Retina (tissue), 1 donor: ENCODE measurements at regions not wholly inside any gene's neighbourhood (a gene's known extent, or its start where the extent isn't known, plus 50 kb on each side); places are given as distances from the start of the nearest gene placed in this dataset.
A peak's percentile ranks its signal among the peaks of the same experiment; 100 is the strongest.
"Not testable (repeated sequence)": the region's sequence is repeated elsewhere in the genome, so short reads cannot be mapped to it uniquely, and the experiment has no call there.

Experiments
- DNase-seq: peaks from one replicate; pipeline ENCODE4 v3.0.0-alpha.2; 2016

- DNase-seq, result no peak
Observed at GRCh38 chr4:25474690-25475089, 97.6 kb downstream of the ANAPC4 start.

GRCh38 chr4:25477221-25477620 is 100.2 kb downstream of the ANAPC4 start:
- DNase-seq, result no peak

GRCh38 chr4:25481648-25482047 is 104.6 kb downstream of the ANAPC4 start:
- no peak for DNase-seq

- DNase-seq, result no peak
Observed at GRCh38 chr4:25484243-25484721, 107.2 kb downstream of the ANAPC4 start.

GRCh38 chr4:25485104-25485503 is 108.0 kb downstream of the ANAPC4 start:
- DNase-seq, result no peak

GRCh38 chr4:25486171-25486570 is 109.1 kb downstream of the ANAPC4 start:
- no peak for DNase-seq

- DNase-seq, result no peak
Observed at GRCh38 chr4:25487155-25487554, 110.1 kb downstream of the ANAPC4 start.

GRCh38 chr4:25489253-25489797 is 112.3 kb downstream of the ANAPC4 start:
- no peak for DNase-seq

- DNase-seq, result no peak
Observed at GRCh38 chr4:25493466-25493865, 116.4 kb downstream of the ANAPC4 start.

GRCh38 chr4:25494166-25494565 is 117.1 kb downstream of the ANAPC4 start:
- no peak for DNase-seq

GRCh38 chr4:25500626-25501316 is 123.7 kb downstream of the ANAPC4 start:
- DNase-seq, result peak; percentile 68

- DNase-seq, result no peak
Observed at GRCh38 chr4:25502115-25502514, 125.1 kb downstream of the ANAPC4 start.

GRCh38 chr4:25503779-25504178 is 126.7 kb downstream of the ANAPC4 start:
- DNase-seq, result no peak

GRCh38 chr4:25504932-25505636 is 128.0 kb downstream of the ANAPC4 start:
- DNase-seq, result no peak

GRCh38 chr4:25505637-25505991 is 128.6 kb downstream of the ANAPC4 start:
- no peak for DNase-seq

- DNase-seq, result no peak
Observed at GRCh38 chr4:25506032-25506571, 129.0 kb downstream of the ANAPC4 start.

- peak; percentile 59 for DNase-seq
Observed at GRCh38 chr4:25509646-25510045, 132.6 kb downstream of the ANAPC4 start.

- not testable (repeated sequence) for DNase-seq
Observed at GRCh38 chr4:25511823-25512222, 134.8 kb downstream of the ANAPC4 start.

GRCh38 chr4:25513814-25514213 is 136.8 kb downstream of the ANAPC4 start:
- DNase-seq, result no peak

GRCh38 chr4:25523405-25523804 is 132.2 kb upstream of the SLC34A2 start:
- DNase-seq, result no peak

- no peak for DNase-seq
Observed at GRCh38 chr4:25524663-25525062, 131.0 kb upstream of the SLC34A2 start.

GRCh38 chr4:25525896-25526295 is 129.8 kb upstream of the SLC34A2 start:
- DNase-seq, result no peak

GRCh38 chr4:25527034-25527433 is 128.6 kb upstream of the SLC34A2 start:
- no peak for DNase-seq

GRCh38 chr4:25528391-25528790 is 127.3 kb upstream of the SLC34A2 start:
- DNase-seq, result no peak
